ENCODE measurements at regions not wholly inside any gene's neighbourhood (a gene's known extent, or its start where the extent isn't known, plus 50 kb on each side); places are given as distances from the start of the nearest gene placed in this dataset.

DNA sequence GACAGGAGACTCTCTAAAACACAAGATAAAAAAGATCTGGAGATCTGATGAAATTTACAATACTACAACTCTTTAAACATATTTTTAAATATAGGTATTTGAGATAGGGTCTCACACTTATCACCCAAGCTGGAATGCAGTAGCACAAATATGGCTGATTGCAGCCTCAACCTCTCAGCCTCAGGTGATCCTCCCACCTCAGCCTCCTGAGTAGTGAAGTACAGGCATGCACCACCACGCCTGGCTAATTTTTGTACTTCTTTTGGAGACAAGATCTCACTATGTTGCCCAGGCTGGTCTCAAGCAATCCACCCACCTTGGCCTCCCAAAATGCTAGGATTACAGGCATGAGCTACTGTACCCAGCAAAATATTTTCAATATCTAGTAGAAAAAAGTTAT lies 170.0 kb upstream of the NR5A2 start:
- intact Hi-C loops (cut with micrococcal nuclease; ENCODE audit: unreplicated experiment): no loop called here
- TF ChIP-seq ZFP82 (CRISPR knock-in tag; IDR thresholded peaks at IDR 0.05; ENCODE audit: borderline replicate concordance) (no peak), ZBTB44 (CRISPR knock-in tag; IDR thresholded peaks at IDR 0.05) (no peak), ZFX (CRISPR knock-in tag; IDR thresholded peaks at IDR 0.05; ENCODE audit: low read depth) (no peak)
- no peak overlapping the region for H3K27ac ChIP-seq (ENCODE audit: extremely low read length, insufficient read depth, low read length)
- no peaks in the 10 kb centered on the region for H3K9me3 ChIP-seq (ENCODE audit: low read length)
- H3K36me3 ChIP-seq (replicated peaks in 1 of 2; ENCODE audit: control insufficient read depth in 1 of 2, insufficient read depth in 2 of 2, low read length in 2 of 2): no peaks in the 10 kb centered on the region
- 8% methylated on average over 1 of the region's 1 CpG for WGBS (ENCODE audit: low lambda C conversion rate)
- H3K27me3 ChIP-seq (ENCODE audit: control insufficient read depth in 1 of 2, insufficient read depth in 2 of 2, low read length in 2 of 2): no peaks in the 10 kb centered on the region
- FAIRE-seq: no peak
- in situ Hi-C loops (cut with HindIII; ENCODE audit: extremely low pct_ligation_motif_present, low pct_unique_long_range_greater_than_20kb): no loop called here
- no peak overlapping the region for H3K4me2 ChIP-seq (ENCODE audit: low read depth, low read length)
- DNase-seq (ENCODE audit: low spot score): no peak
- no peak overlapping the region for H3K9ac ChIP-seq (ENCODE audit: insufficient read depth, low read depth, low read length)
- POLR2A ChIA-PET: no interaction called here
- H2AFZ ChIP-seq (ENCODE audit: low read length): no peak overlapping the region
- no peak for ATAC-seq
- CTCF ChIA-PET (ENCODE audit: low intra/inter-chr PET ratio, low total read pairs): no interaction called here
- no peak overlapping the region for H3K4me3 ChIP-seq (replicated peaks in 1 of 3; ENCODE audit: insufficient read depth in 1 of 3, low read depth in 2 of 3, low read length in 3 of 3)
- H3K79me2 ChIP-seq (ENCODE audit: insufficient read depth, low read length): no peaks in the 10 kb centered on the region
- no peaks in the 10 kb centered on the region for H3K4me1 ChIP-seq (ENCODE audit: insufficient read depth, low read length)
- H4K20me1 ChIP-seq (ENCODE audit: insufficient read depth, low read length): no peaks in the 10 kb centered on the region
- no TSS peak for BruUV-seq (replicated peaks)

DNA sequence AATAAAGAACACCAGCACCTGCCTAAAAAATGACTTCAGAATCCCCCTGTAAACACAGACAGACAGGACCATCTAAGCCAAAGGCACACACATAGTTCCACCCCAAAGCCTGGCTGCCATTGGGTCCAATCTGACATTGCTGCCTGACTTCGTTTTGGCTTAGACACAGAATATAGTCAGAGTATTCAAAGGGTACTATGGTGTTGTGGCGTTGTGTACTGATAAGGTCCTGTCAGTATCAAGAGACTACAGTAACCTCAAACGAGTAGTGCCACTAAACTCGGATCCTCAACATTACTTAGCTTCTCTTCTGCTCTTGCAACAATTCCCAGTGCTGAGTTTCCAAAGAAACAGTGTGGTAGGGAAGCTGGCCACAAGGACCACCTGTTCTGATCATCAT lies 169.3 kb upstream of the NR5A2 start:
- Histone ChIP-seq H3K9ac (ENCODE audit: insufficient read depth, low read depth, low read length) (no peak overlapping the region), H3K4me1 (ENCODE audit: insufficient read depth, low read length) (no peaks in the 10 kb centered on the region), H3K27me3 (ENCODE audit: control insufficient read depth in 1 of 2, insufficient read depth in 2 of 2, low read length in 2 of 2) (no peaks in the 10 kb centered on the region), H2AFZ (ENCODE audit: low read length) (no peak overlapping the region), H3K4me2 (ENCODE audit: low read depth, low read length) (no peak overlapping the region), H3K27ac (ENCODE audit: extremely low read length, insufficient read depth, low read length) (no peak overlapping the region), H3K36me3 (replicated peaks in 1 of 2; ENCODE audit: control insufficient read depth in 1 of 2, insufficient read depth in 2 of 2, low read length in 2 of 2) (no peaks in the 10 kb centered on the region), H4K20me1 (ENCODE audit: insufficient read depth, low read length) (no peaks in the 10 kb centered on the region), H3K4me3 (replicated peaks in 1 of 3; ENCODE audit: insufficient read depth in 1 of 3, low read depth in 2 of 3, low read length in 3 of 3) (no peak overlapping the region), H3K79me2 (ENCODE audit: insufficient read depth, low read length) (no peaks in the 10 kb centered on the region), H3K9me3 (ENCODE audit: low read length) (no peaks in the 10 kb centered on the region)
- no peak for ATAC-seq
- CTCF ChIA-PET (ENCODE audit: low intra/inter-chr PET ratio, low total read pairs): no interaction called here
- no peak for FAIRE-seq
- in situ Hi-C loops (cut with HindIII; ENCODE audit: extremely low pct_ligation_motif_present, low pct_unique_long_range_greater_than_20kb): no loop called here
- POLR2A ChIA-PET: no interaction called here
- BruUV-seq (replicated peaks): no TSS peak
- WGBS (ENCODE audit: low lambda C conversion rate): 0% methylated on average over 4 of the region's 4 CpGs
- intact Hi-C loops (cut with micrococcal nuclease; ENCODE audit: unreplicated experiment): no loop called here
- no peak for DNase-seq (ENCODE audit: low spot score)
- no peak for TF ChIP-seq ZNF318 (CRISPR knock-in tag; IDR thresholded peaks at IDR 0.05)
- no peak for TF ChIP-seq ZNF773 (CRISPR knock-in tag; IDR thresholded peaks at IDR 0.05; ENCODE audit: borderline replicate concordance)
- TF ChIP-seq XRCC5 (optimal IDR thresholded peaks at IDR 0.05; ENCODE audit: low read length): no peak
- TF ChIP-seq, protein P1, sequence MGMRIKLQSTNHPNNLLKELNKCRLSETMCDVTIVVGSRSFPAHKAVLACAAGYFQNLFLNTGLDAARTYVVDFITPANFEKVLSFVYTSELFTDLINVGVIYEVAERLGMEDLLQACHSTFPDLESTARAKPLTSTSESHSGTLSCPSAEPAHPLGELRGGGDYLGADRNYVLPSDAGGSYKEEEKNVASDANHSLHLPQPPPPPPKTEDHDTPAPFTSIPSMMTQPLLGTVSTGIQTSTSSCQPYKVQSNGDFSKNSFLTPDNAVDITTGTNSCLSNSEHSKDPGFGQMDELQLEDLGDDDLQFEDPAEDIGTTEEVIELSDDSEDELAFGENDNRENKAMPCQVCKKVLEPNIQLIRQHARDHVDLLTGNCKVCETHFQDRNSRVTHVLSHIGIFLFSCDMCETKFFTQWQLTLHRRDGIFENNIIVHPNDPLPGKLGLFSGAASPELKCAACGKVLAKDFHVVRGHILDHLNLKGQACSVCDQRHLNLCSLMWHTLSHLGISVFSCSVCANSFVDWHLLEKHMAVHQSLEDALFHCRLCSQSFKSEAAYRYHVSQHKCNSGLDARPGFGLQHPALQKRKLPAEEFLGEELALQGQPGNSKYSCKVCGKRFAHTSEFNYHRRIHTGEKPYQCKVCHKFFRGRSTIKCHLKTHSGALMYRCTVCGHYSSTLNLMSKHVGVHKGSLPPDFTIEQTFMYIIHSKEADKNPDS (CRISPR knock-in tag; IDR thresholded peaks at IDR 0.05): no peak
